Caco-2 (cell line): ENCODE measurements at regions not wholly inside any gene's neighbourhood (a gene's known extent, or its start where the extent isn't known, plus 50 kb on each side); places are given as distances from the start of the nearest gene placed in this dataset.

Experiments
- BruUV-seq: library from RNA; stranded (reverse); fragments of 400-500 nt; replicated peaks from 2 replicates; lab custom pipeline; 2021; lab: Mats Ljungman, UMichigan
- CTCF ChIA-PET: fragments of 300-600 bp; sonication (Branson Sonifier 250); formaldehyde crosslinking; loops from one replicate; lab custom pipeline; 2022; ENCODE audit warnings: antibody characterized with exemption; lab: Charles Lee
- POLR2A ChIA-PET: fragments of 300-600 bp; sonication (Branson Sonifier 250); formaldehyde crosslinking; loops from one replicate; lab custom pipeline; 2022; ENCODE audit warnings: antibody characterized with exemption; lab: Charles Lee
- DNase-seq, 2 experiments: peaks; one replicate each; pipeline versions ENCODE4 v3.0.0 to v3.0.0-alpha.2; 2020 to 2022
- H3K27me3 ChIP-seq: replicated peaks from 2 replicates; pipeline ENCODE4 v1.6.0; 2011; ENCODE audit warnings: low read length; ENCODE audit not compliant: control insufficient read depth, insufficient read depth
- H3K36me3 ChIP-seq: 2 replicates; pipeline ENCODE4 v1.5.1; 2011; ENCODE audit warnings: low read length; ENCODE audit not compliant: control insufficient read depth, insufficient read depth
- H3K4me1 ChIP-seq: fragments of 250-450 bp; sonication (Bioruptor Pico); 2 replicates; pipeline ENCODE4 v1.5.1; 2020; ENCODE audit warnings: mild to moderate bottlenecking
- H3K4me3 ChIP-seq: 2 replicates; pipeline ENCODE4 v1.5.1; 2011; ENCODE audit warnings: low read depth, mild to moderate bottlenecking, control low read depth, low read length
- H3K9me3 ChIP-seq: fragments of 250-450 bp; sonication (Bioruptor Pico); 2 replicates; pipeline ENCODE4 v1.5.1; 2020; ENCODE audit warnings: mild to moderate bottlenecking, moderate library complexity
- H3K27ac Mint-ChIP-seq: one replicate; pipeline ENCODE4 v1.8.0; 2022; ENCODE audit warnings: mixed read lengths; ENCODE audit not compliant: unreplicated experiment
- H3K27me3 Mint-ChIP-seq: one replicate; pipeline ENCODE4 v1.8.0; 2022; ENCODE audit warnings: mixed read lengths; ENCODE audit not compliant: insufficient read depth, unreplicated experiment
- H3K36me3 Mint-ChIP-seq: one replicate; pipeline ENCODE4 v1.8.0; 2022; ENCODE audit warnings: mild to moderate bottlenecking, mixed read lengths; ENCODE audit not compliant: insufficient read depth, unreplicated experiment
- H3K4me1 Mint-ChIP-seq: one replicate; pipeline ENCODE4 v1.8.0; 2022; ENCODE audit warnings: low read depth, mixed read lengths; ENCODE audit not compliant: unreplicated experiment
- H3K4me3 Mint-ChIP-seq: one replicate; pipeline ENCODE4 v1.8.0; 2022; ENCODE audit warnings: mild to moderate bottlenecking, moderate library complexity, mixed read lengths; ENCODE audit not compliant: unreplicated experiment
- H3K9me3 Mint-ChIP-seq: one replicate; pipeline ENCODE4 v1.8.0; 2022; ENCODE audit warnings: mixed read lengths; ENCODE audit not compliant: unreplicated experiment
- intact Hi-C: fragments of 100-400 bp; cut with micrococcal nuclease; formaldehyde crosslinking; loops from one replicate; pipeline ENCODE4 v1.10.0; 2022; ENCODE audit not compliant: unreplicated experiment
- TF ChIP-seq, protein P1 (sequence below), 2 experiments: fragments of 200-600 bp in 1 of 2; IDR thresholded peaks; 1 replicate in 1 of 2; 2 replicates in 1 of 2; pipeline versions ENCODE4 v1.5.1 to v1.8.0; 2011 to 2022; ENCODE audit warnings: antibody characterized with exemption in 1 of 2, control low read depth in 1 of 2, inconsistent platforms in 1 of 2, low read depth in 1 of 2, low read length in 1 of 2, mild to moderate bottlenecking in 1 of 2, moderate library complexity in 1 of 2; ENCODE audit not compliant: insufficient read depth in 1 of 2, severe bottlenecking in 1 of 2, unreplicated experiment in 1 of 2

DNA sequence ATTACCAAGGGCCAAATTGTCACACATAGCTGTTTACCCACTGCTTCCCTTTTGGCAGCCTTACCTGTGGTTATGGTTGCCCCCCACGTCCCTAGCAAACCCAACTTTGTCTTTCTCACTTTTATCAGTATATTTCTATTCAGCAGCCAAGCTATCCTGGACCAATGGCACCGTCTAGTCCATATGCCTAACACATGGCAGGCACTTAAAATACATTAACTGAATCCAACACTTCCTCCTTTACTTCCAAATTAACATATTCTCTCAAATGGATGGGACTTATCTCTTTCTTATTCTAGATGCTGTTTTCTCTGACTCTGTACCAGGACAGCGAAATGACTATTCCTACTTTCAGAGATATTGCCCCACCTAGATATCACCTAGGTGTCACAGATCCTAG, 50.9 kb upstream of the SLC44A1 start:
- Histone ChIP-seq H3K27me3 (no peaks in the 10 kb centered on the region), H3K9me3 (no peaks in the 10 kb centered on the region), H3K4me3 (no peak overlapping the region), H3K36me3 (no peaks in the 10 kb centered on the region), H3K4me1 (no peaks in the 10 kb centered on the region)
- no TSS peak for BruUV-seq
- no peak overlapping the region for H3K4me3 Mint-ChIP-seq
- H3K9me3 Mint-ChIP-seq = no peaks in the 10 kb centered on the region
- ChIA-PET POLR2A (no interaction called here), CTCF (no interaction called here)
- H3K27me3 Mint-ChIP-seq = no peaks in the 10 kb centered on the region
- TF ChIP-seq, protein P1, sequence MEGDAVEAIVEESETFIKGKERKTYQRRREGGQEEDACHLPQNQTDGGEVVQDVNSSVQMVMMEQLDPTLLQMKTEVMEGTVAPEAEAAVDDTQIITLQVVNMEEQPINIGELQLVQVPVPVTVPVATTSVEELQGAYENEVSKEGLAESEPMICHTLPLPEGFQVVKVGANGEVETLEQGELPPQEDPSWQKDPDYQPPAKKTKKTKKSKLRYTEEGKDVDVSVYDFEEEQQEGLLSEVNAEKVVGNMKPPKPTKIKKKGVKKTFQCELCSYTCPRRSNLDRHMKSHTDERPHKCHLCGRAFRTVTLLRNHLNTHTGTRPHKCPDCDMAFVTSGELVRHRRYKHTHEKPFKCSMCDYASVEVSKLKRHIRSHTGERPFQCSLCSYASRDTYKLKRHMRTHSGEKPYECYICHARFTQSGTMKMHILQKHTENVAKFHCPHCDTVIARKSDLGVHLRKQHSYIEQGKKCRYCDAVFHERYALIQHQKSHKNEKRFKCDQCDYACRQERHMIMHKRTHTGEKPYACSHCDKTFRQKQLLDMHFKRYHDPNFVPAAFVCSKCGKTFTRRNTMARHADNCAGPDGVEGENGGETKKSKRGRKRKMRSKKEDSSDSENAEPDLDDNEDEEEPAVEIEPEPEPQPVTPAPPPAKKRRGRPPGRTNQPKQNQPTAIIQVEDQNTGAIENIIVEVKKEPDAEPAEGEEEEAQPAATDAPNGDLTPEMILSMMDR (IDR thresholded peaks at IDR 0.05; ENCODE audit: insufficient read depth in 1 of 2, low read depth in 1 of 2, low read length in 1 of 2, severe bottlenecking in 1 of 2, unreplicated experiment in 1 of 2) = no peak
- no peak for DNase-seq
- H3K27ac Mint-ChIP-seq = no peak overlapping the region
- H3K4me1 Mint-ChIP-seq = no peaks in the 10 kb centered on the region
- H3K36me3 Mint-ChIP-seq = no peaks in the 10 kb centered on the region
- intact Hi-C loops = no loop called here

DNA sequence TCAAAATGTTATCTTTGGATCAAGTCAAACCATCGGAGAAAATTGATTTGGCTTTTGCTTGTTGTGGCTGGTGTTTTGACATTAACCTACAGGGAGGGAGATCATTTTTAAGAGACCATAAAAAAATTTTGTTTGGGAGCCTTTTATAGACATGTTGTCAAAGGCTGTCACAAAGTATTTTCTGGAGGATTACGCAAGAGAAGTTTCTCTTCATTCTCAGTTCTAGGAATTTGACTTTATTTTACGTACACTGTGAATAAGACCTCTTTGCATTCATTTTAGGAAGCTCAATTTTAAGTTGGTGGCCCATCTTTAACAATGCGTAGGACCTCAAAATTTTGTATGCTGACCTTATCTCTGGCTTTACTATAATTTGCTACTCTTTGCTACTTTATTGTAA, 50.2 kb upstream of the SLC44A1 start:
- CTCF ChIA-PET = no interaction called here
- TF ChIP-seq, protein P1 (IDR thresholded peaks at IDR 0.05; ENCODE audit: insufficient read depth in 1 of 2, low read depth in 1 of 2, low read length in 1 of 2, severe bottlenecking in 1 of 2, unreplicated experiment in 1 of 2) = no peak
- Histone ChIP-seq H3K36me3 (no peaks in the 10 kb centered on the region), H3K4me3 (no peak overlapping the region), H3K9me3 (no peaks in the 10 kb centered on the region), H3K4me1 (no peaks in the 10 kb centered on the region), H3K27me3 (no peaks in the 10 kb centered on the region)
- POLR2A ChIA-PET = no interaction called here
- H3K9me3 Mint-ChIP-seq = no peaks in the 10 kb centered on the region
- no TSS peak for BruUV-seq
- no peaks in the 10 kb centered on the region for H3K4me1 Mint-ChIP-seq
- H3K27ac Mint-ChIP-seq = no peak overlapping the region
- H3K36me3 Mint-ChIP-seq = no peaks in the 10 kb centered on the region
- intact Hi-C loops = no loop called here
- no peak for DNase-seq
- no peak overlapping the region for H3K4me3 Mint-ChIP-seq
- H3K27me3 Mint-ChIP-seq = no peaks in the 10 kb centered on the region
